ENCODE measurements at regions not wholly inside any gene's neighbourhood (a gene's known extent, or its start where the extent isn't known, plus 50 kb on each side); places are given as distances from the start of the nearest gene placed in this dataset.

DNA sequence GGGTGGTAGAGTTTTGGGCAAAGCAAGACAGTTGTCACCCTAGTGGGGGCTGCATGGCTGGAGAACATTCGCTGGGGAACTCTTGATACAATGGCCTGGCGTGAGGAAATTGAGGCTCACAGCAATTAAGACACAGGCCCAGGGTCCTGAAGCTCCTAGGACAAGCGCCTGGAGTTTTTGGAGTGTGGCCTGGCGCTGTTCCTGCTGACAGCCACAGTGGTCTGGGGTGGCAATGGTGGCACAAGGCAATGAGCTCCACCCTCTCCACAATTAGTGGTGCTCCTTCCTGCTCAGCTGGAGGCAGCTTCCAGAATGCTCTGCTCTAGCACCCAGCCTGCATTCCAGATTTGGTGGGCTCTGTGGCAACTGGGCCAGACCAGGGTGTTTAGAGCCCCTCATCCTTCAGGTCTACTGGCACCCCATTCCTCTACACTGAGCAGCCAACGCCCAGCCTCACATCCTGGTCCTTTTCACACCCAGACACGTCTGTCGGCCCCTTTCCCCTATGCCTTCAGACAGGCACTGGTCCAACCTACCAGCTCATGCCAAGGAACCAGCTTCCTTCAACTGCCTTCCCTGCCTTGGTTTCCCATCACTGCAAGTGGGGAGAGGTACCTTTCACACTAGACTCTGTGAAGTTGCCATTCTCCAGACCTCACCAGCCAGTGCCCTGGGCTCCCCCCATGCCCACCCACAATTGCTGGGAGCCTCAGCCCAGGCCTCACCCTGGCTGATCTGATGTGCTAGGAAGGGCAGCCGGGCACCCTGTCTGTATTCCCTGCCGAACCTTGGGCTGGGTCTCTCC lies 138.1 kb upstream of the COL5A1 start:
- no peak overlapping the region for H2BK12ac ChIP-seq (ENCODE audit: low read depth, low read length)
- no peak overlapping the region for H3K23ac ChIP-seq (ENCODE audit: insufficient read length)
- no peaks in the 10 kb centered on the region for H3K23me2 ChIP-seq (ENCODE audit: low read depth, low read length)
- ChIA-PET POLR2A (ENCODE audit: partially characterized antibody) (no interaction called here), CTCF (ENCODE audit: partially characterized antibody) (interaction anchor here (0.7 to 1.5 kb wide), 7 partner anchors 12 to 347 kb away, joined by 3 to 5 read pairs (median 3); no protein-coding TSS in a partner anchor)
- H3K56ac ChIP-seq (replicated peaks; ENCODE audit: insufficient read length, low read depth, low read length), result no peak overlapping the region
- no peak overlapping the region for H3K18ac ChIP-seq (ENCODE audit: extremely low read depth, low read length)
- H3K27ac ChIP-seq (ENCODE audit: low read depth, low read length), result no peak overlapping the region
- TF ChIP-seq CEBPB (IDR thresholded peaks at IDR 0.05; ENCODE audit: low read depth, low read length), result no peak
- no peak for TF ChIP-seq JUN (IDR thresholded peaks at IDR 0.05; ENCODE audit: low read depth, low read length)
- no peak for TF ChIP-seq RAD21 (IDR thresholded peaks at IDR 0.05 in 1 of 2, conservative IDR thresholded peaks at IDR 0.05 in 1 of 2; ENCODE audit: low read depth in 2 of 2, low read length in 2 of 2)
- no peak for TF ChIP-seq USF2 (IDR thresholded peaks at IDR 0.05; ENCODE audit: low read length)
- TF ChIP-seq, protein P1, sequence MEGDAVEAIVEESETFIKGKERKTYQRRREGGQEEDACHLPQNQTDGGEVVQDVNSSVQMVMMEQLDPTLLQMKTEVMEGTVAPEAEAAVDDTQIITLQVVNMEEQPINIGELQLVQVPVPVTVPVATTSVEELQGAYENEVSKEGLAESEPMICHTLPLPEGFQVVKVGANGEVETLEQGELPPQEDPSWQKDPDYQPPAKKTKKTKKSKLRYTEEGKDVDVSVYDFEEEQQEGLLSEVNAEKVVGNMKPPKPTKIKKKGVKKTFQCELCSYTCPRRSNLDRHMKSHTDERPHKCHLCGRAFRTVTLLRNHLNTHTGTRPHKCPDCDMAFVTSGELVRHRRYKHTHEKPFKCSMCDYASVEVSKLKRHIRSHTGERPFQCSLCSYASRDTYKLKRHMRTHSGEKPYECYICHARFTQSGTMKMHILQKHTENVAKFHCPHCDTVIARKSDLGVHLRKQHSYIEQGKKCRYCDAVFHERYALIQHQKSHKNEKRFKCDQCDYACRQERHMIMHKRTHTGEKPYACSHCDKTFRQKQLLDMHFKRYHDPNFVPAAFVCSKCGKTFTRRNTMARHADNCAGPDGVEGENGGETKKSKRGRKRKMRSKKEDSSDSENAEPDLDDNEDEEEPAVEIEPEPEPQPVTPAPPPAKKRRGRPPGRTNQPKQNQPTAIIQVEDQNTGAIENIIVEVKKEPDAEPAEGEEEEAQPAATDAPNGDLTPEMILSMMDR (IDR thresholded peaks at IDR 0.05; ENCODE audit: control extremely low read depth in 1 of 3, insufficient read depth in 1 of 3, low read depth in 1 of 3, low read length in 3 of 3), result no peak
- no peak for TF ChIP-seq POU5F1 (IDR thresholded peaks at IDR 0.05; ENCODE audit: low read depth, low read length)
- TF ChIP-seq YY1 (IDR thresholded peaks at IDR 0.05; ENCODE audit: low read depth, low read length), result no peak
- no peak for TF ChIP-seq NRF1 (IDR thresholded peaks at IDR 0.05; ENCODE audit: low read depth, low read length)
- TF ChIP-seq SP4 (IDR thresholded peaks at IDR 0.05; ENCODE audit: low read length), result no peak
- H3K4me3 ChIP-seq (ENCODE audit: extremely low read depth in 1 of 4, insufficient read depth in 2 of 4, low read depth in 3 of 4, low read length in 4 of 4), result no peak overlapping the region
- no peak overlapping the region for H4K5ac ChIP-seq (ENCODE audit: insufficient read length, low read depth, low read length)
- H3K14ac ChIP-seq (ENCODE audit: insufficient read length), result no peak overlapping the region
- no peak overlapping the region for H2AK5ac ChIP-seq (ENCODE audit: low read depth, low read length)
- H3K4me1 ChIP-seq (replicated peaks in 1 of 4; ENCODE audit: control insufficient read depth in 3 of 4, insufficient read depth in 4 of 4, low read length in 3 of 4), result no peaks in the 10 kb centered on the region
- H3K4me2 ChIP-seq (ENCODE audit: insufficient read depth in 1 of 2, low read depth in 2 of 2, low read length in 2 of 2), result no peak overlapping the region
- 91% methylated on average over 9 of the region's 9 CpGs; no CpG with 5 or more reads in 1 of the 2 experiments for WGBS, 2 experiments (ENCODE audit: extremely low coverage in 1 of 2, insufficient coverage in 1 of 2, insufficient read length in 1 of 2, insufficient replicate concordance in 2 of 2, low coverage in 1 of 2, low lambda C conversion rate in 2 of 2, missing lambda C conversion rate in 1 of 2)
- no peak overlapping the region for H4K91ac ChIP-seq (replicated peaks; ENCODE audit: insufficient read length, low read length)
- no peaks in the 10 kb centered on the region for H3K36me3 ChIP-seq (ENCODE audit: control insufficient read depth in 2 of 4, insufficient read depth in 4 of 4, low read length in 3 of 4)
- no peaks in the 10 kb centered on the region for H3K27me3 ChIP-seq (replicated peaks in 1 of 4; ENCODE audit: control insufficient read depth in 3 of 4, extremely low read depth in 1 of 4, insufficient read depth in 3 of 4, low read length in 3 of 4)
- no peaks in the 10 kb centered on the region for H3K79me1 ChIP-seq (ENCODE audit: low read depth, low read length)
- no peak overlapping the region for H2BK20ac ChIP-seq (ENCODE audit: low read length)
- H3K9me3 ChIP-seq (ENCODE audit: insufficient read depth in 2 of 2, low read depth in 1 of 2, low read length in 1 of 2), result no peaks in the 10 kb centered on the region; a peak in 1 of 4 replicates
- no peak overlapping the region for H3K9ac ChIP-seq (replicated peaks in 1 of 4; ENCODE audit: extremely low read depth in 1 of 4, low read depth in 3 of 4, low read length in 3 of 4)
- H2BK5ac ChIP-seq (ENCODE audit: low read depth, low read length), result no peak overlapping the region
- no peak overlapping the region for H2AFZ ChIP-seq (ENCODE audit: low read length)
- peak overlapping the region; percentile 68; the same call in 1 of the 2 replicates for H4K8ac ChIP-seq (ENCODE audit: extremely low read depth, insufficient read depth, low read length)
- H4K20me1 ChIP-seq (replicated peaks in 1 of 2; ENCODE audit: control insufficient read depth in 1 of 2, insufficient read depth in 2 of 2, low read length in 2 of 2), result no peaks in the 10 kb centered on the region
- no peak overlapping the region for H3K4ac ChIP-seq (replicated peaks; ENCODE audit: insufficient read length, low read depth, low read length)
- no peak for DNase-seq (ENCODE audit: low read depth in 1 of 2, low spot score in 2 of 2)
- H2BK120ac ChIP-seq (replicated peaks; ENCODE audit: low read depth, low read length), result no peak overlapping the region
- H2BK15ac ChIP-seq (ENCODE audit: low read length), result no peak overlapping the region
- H3K79me2 ChIP-seq (ENCODE audit: control insufficient read depth in 1 of 2, insufficient read depth in 2 of 2, low read length in 2 of 2), result no peaks in the 10 kb centered on the region
- FAIRE-seq, result no peak
